ENCODE measurements at regions not wholly inside any gene's neighbourhood (a gene's known extent, or its start where the extent isn't known, plus 50 kb on each side); places are given as distances from the start of the nearest gene placed in this dataset.

- TF ChIP-seq MXD4 (CRISPR knock-in tag; IDR thresholded peaks at IDR 0.05; ENCODE audit: borderline replicate concordance): no peak
- TF ChIP-seq, protein P1, sequence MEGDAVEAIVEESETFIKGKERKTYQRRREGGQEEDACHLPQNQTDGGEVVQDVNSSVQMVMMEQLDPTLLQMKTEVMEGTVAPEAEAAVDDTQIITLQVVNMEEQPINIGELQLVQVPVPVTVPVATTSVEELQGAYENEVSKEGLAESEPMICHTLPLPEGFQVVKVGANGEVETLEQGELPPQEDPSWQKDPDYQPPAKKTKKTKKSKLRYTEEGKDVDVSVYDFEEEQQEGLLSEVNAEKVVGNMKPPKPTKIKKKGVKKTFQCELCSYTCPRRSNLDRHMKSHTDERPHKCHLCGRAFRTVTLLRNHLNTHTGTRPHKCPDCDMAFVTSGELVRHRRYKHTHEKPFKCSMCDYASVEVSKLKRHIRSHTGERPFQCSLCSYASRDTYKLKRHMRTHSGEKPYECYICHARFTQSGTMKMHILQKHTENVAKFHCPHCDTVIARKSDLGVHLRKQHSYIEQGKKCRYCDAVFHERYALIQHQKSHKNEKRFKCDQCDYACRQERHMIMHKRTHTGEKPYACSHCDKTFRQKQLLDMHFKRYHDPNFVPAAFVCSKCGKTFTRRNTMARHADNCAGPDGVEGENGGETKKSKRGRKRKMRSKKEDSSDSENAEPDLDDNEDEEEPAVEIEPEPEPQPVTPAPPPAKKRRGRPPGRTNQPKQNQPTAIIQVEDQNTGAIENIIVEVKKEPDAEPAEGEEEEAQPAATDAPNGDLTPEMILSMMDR (IDR thresholded peaks at IDR 0.05): no peak
- TF ChIP-seq SP1 (CRISPR knock-in tag; conservative IDR thresholded peaks at IDR 0.05): no peak
- TF ChIP-seq, protein P2, sequence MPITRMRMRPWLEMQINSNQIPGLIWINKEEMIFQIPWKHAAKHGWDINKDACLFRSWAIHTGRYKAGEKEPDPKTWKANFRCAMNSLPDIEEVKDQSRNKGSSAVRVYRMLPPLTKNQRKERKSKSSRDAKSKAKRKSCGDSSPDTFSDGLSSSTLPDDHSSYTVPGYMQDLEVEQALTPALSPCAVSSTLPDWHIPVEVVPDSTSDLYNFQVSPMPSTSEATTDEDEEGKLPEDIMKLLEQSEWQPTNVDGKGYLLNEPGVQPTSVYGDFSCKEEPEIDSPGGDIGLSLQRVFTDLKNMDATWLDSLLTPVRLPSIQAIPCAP (CRISPR knock-in tag; IDR thresholded peaks at IDR 0.05): no peak
- no peak for TF ChIP-seq TEAD4 (CRISPR knock-in tag; IDR thresholded peaks at IDR 0.05)
- no peak for TF ChIP-seq MLX (CRISPR knock-in tag; IDR thresholded peaks at IDR 0.05)
These were observed 345.6 kb upstream of the B3GAT1 start for GRCh38 chr11:134757633-134758032.

Data from WTC11 (cell line).